Small intestine (tissue), 7 donors: ENCODE measurements at regions not wholly inside any gene's neighbourhood (a gene's known extent, or its start where the extent isn't known, plus 50 kb on each side); places are given as distances from the start of the nearest gene placed in this dataset.

Experiments
- DNase-seq, 2 donors: peaks; one replicate each; pipeline versions ENCODE4 v3.0.0 to v3.0.0-alpha.2; 2013
- FAIRE-seq: peaks from 2 replicates; lab custom pipeline; 2012; peaks lifted over from hg19 to GRCh38; lab: Jason Lieb, UNC
- H3K27ac ChIP-seq, 3 donors: one replicate each; pipeline ENCODE4 v1.5.1; 2013; ENCODE audit warnings: low read length in 2 of 3, mild to moderate bottlenecking in 2 of 3, control low read depth in 1 of 3, inconsistent platforms in 1 of 3, low read depth in 1 of 3, moderate library complexity in 1 of 3
- H3K27me3 ChIP-seq, 3 donors: one replicate each; pipeline ENCODE4 v1.6.1; 2013; ENCODE audit warnings: low read length in 3 of 3, inconsistent platforms in 1 of 3; ENCODE audit not compliant: control insufficient read depth in 3 of 3, insufficient read depth in 3 of 3
- H3K36me3 ChIP-seq, 3 donors: one replicate each; pipeline ENCODE4 v1.6.1; 2013; ENCODE audit warnings: low read length in 3 of 3, inconsistent platforms in 1 of 3, low read depth in 1 of 3, mild to moderate bottlenecking in 1 of 3, moderate library complexity in 1 of 3; ENCODE audit not compliant: control insufficient read depth in 3 of 3, insufficient read depth in 2 of 3
- H3K4me1 ChIP-seq, 3 donors: one replicate each; pipeline ENCODE4 v1.6.1; 2013; ENCODE audit warnings: low read length in 2 of 3, inconsistent platforms in 1 of 3, low read depth in 1 of 3, mild to moderate bottlenecking in 1 of 3, moderate library complexity in 1 of 3; ENCODE audit not compliant: control insufficient read depth in 3 of 3, insufficient read depth in 2 of 3
- H3K4me3 ChIP-seq, 3 donors: one replicate each; pipeline ENCODE4 v1.5.1; 2013; ENCODE audit warnings: low read length in 3 of 3, control low read depth in 1 of 3, inconsistent platforms in 1 of 3, low read depth in 1 of 3, mild to moderate bottlenecking in 1 of 3, moderate library complexity in 1 of 3
- H3K9me3 ChIP-seq, 2 donors: one replicate each; pipeline ENCODE4 v1.6.1; 2013; ENCODE audit warnings: low read depth in 1 of 2, low read length in 1 of 2; ENCODE audit not compliant: control insufficient read depth in 2 of 2, insufficient read depth in 1 of 2
- WGBS, 3 donors: extraction: QIAGEN DNeasy Blood & Tissue Kit; methylation state at CpG; one replicate each; pipeline ENCODE4 v1.1.7; 2013; 5-methylcytosine and 5-hydroxymethylcytosine counted together
- donor health status: healthy with polysubstance abuse.
- donor health status: control.
- donor health status: control.
- donor health status: Bipolar disorder and iron deficiency.
- donor health status: healthy.

DNA sequence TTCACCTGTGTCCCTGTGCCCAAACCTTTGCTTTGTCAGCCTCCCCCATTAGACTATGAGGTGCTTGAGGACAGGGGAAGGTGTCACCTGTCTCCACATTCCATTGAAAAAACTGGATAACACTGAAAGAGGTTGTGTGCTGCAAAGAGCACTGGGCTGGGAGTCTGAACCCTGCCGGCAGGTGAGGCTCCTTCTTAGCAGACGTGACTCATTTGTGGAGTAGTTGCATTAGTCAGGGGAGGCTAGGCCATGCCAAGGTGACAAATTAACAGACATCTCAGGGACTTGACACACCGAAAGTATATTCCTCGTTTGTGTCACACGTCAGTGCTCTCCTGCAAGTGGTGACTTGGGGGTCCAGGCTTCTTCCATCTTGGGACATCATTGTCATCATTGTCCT lies 95.9 kb upstream of the STX18 start:
- Histone ChIP-seq H3K27me3 (no peaks in the 10 kb centered on the region), H3K36me3 (no peaks in the 10 kb centered on the region), H3K4me1 (no peaks in the 10 kb centered on the region), H3K27ac (no peak overlapping the region), H3K4me3 (no peak overlapping the region), H3K9me3 (no peaks in the 10 kb centered on the region)
- no peak for FAIRE-seq
- DNase-seq = no peak
- WGBS, 3 donors = 78 to 83% (median 80%) methylated on average over 5 of the region's 5 CpGs

DNA sequence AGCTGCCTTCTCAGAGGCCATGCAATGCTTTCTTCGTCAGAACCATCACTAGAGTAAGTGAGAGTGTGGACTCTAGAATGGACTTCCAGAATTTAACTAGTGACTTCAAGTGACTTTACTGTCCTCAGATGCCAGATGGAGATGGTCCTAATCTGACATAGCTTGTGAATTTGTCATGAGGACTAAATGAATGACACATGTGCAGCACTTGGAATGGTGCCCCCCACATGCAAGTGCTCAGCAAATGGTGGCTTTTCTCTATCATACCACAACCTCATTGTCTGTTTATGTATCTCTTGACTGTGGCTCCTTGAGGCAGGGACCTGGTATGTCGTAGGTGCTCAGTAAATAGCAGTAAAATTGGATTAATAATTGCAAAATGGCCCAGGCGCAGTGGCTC lies 91.6 kb upstream of the STX18 start:
- no peak overlapping the region for H3K4me3 ChIP-seq
- FAIRE-seq = no peak
- H3K9me3 ChIP-seq = peaks cover 0 to 3% of the 10 kb centered on the region in 2 donors
- DNase-seq = no peak
- no peaks in the 10 kb centered on the region for H3K27me3 ChIP-seq
- H3K36me3 ChIP-seq = no peaks in the 10 kb centered on the region
- no peaks in the 10 kb centered on the region for H3K4me1 ChIP-seq
- H3K27ac ChIP-seq = no peak overlapping the region
- 90 to 95% (median 91%) methylated on average over 3 of the region's 3 CpGs for WGBS, 3 donors

DNA sequence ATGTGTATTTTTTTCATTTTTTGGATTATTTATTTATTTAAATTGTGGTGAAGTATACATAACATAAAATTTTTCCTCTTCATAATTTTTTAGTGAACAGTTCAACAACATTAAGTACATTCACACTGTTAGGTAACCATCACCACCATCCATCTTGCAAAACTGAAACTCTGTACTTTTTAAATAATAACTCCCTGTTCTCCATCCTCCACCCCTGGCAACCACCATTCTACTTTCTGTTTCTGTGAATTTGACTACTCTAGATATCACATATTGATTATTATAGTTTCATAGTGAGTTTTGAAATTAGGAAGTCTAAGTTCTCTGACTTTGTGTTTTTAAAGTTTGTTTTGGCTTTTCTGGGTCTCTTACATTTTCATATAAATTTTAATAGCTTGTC lies 89.3 kb upstream of the STX18 start:
- FAIRE-seq = no peak
- H3K27ac ChIP-seq = no peak overlapping the region
- H3K4me1 ChIP-seq = no peaks in the 10 kb centered on the region
- H3K4me3 ChIP-seq = no peak overlapping the region
- DNase-seq = no peak
- H3K9me3 ChIP-seq = peaks cover 0 to 3% of the 10 kb centered on the region in 2 donors
- H3K27me3 ChIP-seq = no peaks in the 10 kb centered on the region
- H3K36me3 ChIP-seq = no peaks in the 10 kb centered on the region

DNA sequence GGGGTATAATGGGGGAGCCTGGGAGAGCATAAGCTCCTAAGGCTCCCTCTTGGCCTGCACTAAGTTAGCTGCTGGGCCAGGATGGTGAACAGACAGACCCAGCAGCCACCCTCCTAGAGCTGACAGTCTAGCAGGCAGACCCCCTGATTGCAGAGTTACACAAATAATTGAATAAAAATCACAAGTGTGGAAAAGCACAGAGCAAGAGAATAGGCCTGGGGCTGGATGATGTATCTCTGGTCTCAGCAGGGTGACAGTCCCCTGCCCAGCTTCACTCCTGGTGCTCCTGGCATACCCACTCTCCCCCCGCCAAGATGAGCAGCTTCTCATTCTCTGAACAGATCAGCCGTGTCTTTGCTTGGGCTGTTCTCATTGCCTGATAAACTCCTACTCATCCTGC lies 86.1 kb upstream of the STX18 start:
- no peaks in the 10 kb centered on the region for H3K27me3 ChIP-seq
- DNase-seq (no peak), FAIRE-seq (no peak)
- WGBS, 3 donors = 90 to 93% (median 93%) methylated on average over 2 of the region's 2 CpGs
- no peaks in the 10 kb centered on the region for H3K36me3 ChIP-seq
- H3K9me3 ChIP-seq = peaks cover 0 to 3% of the 10 kb centered on the region in 2 donors
- H3K4me3 ChIP-seq = no peak overlapping the region
- no peak overlapping the region for H3K27ac ChIP-seq
- no peaks in the 10 kb centered on the region for H3K4me1 ChIP-seq

DNA sequence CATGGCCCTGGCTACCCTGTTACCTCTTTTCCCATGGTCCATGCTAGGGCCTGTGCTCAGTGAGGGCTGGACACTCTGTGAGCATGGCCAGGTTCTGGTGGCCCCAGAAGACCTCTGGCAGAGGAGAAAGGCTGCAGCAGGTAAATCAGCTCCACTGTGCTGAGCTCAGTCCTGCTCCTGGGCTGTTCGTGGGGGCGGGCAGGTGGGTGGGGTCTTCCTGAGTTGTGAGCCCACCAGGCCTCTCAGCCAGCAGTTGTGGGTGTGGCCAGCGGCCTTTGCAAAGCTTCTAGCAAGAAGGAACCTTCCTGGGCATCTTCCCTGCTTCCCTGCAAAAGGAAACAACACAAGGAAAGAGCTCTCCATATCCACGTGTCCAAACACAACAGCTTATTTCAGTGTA lies 85.3 kb upstream of the STX18 start:
- 75 to 79% (median 78%) methylated on average over 4 of the region's 4 CpGs for WGBS, 3 donors
- Histone ChIP-seq H3K27ac (no peak overlapping the region), H3K36me3 (no peaks in the 10 kb centered on the region), H3K4me1 (no peaks in the 10 kb centered on the region), H3K27me3 (no peaks in the 10 kb centered on the region), H3K9me3 (peaks cover 0 to 3% of the 10 kb centered on the region in 2 donors), H3K4me3 (no peak overlapping the region)
- DNase-seq (no peak), FAIRE-seq (no peak)

DNA sequence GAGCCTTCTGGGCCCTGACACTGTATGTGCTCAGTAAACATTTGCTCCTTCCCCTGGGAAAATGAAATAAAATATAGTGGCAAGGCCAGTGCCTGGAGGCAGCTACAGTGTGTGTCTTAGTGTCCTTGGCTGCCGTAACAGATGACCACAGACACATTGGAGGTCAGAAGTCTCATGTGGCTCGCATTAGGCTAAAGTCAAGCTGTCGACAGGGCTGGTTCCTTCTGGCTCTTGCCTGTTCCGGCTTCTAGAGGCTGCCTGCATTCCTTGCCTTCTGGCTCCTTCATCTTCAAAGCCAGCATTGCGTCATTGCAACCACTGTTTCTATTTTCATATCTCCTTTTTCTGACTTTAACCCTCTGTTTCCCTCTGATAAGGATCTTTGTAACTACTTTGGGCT lies 83.6 kb upstream of the STX18 start:
- no peaks in the 10 kb centered on the region for H3K4me1 ChIP-seq
- H3K9me3 ChIP-seq = peaks cover 0 to 9% of the 10 kb centered on the region in 2 donors
- no peak overlapping the region for H3K27ac ChIP-seq
- FAIRE-seq (no peak), DNase-seq (no peak)
- H3K4me3 ChIP-seq = no peak overlapping the region
- WGBS, 3 donors = 72 to 91% (median 87%) methylated on average over 5 of the region's 5 CpGs
- H3K36me3 ChIP-seq = peaks cover 0 to 2% (median 0%) of the 10 kb centered on the region in 3 donors
- no peaks in the 10 kb centered on the region for H3K27me3 ChIP-seq

DNA sequence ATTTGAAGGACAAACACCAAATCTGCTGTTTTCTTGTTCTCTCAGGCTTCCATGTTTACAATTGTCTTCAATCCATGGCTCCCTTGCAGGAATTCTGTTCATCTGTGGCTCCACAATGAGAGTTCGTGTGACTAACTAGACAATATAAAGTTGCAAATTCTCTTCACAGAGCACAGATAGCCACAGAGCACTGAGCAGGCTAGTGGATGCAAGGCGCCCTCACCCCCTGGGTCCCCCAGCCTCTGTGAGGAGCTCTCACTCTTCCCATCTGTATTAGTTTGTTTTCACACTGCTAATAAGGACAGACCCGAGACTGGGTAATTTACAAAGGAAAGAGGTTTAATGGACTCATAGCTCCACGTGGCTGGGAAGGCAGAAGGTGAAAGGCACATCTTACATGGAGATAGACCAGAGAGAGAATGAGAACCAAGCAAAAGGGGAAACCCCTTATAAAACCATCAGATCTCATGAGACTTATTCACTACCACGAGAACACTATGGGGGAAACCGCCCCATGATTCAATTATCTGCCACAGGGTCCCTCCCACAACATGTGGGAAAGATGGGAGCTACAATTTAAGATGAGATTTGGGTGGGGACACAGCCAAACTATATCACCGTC lies 82.5 kb upstream of the STX18 start:
- H3K27ac ChIP-seq = no peak overlapping the region
- H3K27me3 ChIP-seq = no peaks in the 10 kb centered on the region
- H3K36me3 ChIP-seq = peaks cover 0 to 2% (median 0%) of the 10 kb centered on the region in 3 donors
- peaks cover 0 to 6% of the 10 kb centered on the region in 2 donors for H3K9me3 ChIP-seq
- no peaks in the 10 kb centered on the region for H3K4me1 ChIP-seq
- no peak for DNase-seq
- no peak overlapping the region for H3K4me3 ChIP-seq
- WGBS, 3 donors = 79 to 86% (median 82%) methylated on average over 7 of the region's 7 CpGs
- FAIRE-seq = no peak

DNA sequence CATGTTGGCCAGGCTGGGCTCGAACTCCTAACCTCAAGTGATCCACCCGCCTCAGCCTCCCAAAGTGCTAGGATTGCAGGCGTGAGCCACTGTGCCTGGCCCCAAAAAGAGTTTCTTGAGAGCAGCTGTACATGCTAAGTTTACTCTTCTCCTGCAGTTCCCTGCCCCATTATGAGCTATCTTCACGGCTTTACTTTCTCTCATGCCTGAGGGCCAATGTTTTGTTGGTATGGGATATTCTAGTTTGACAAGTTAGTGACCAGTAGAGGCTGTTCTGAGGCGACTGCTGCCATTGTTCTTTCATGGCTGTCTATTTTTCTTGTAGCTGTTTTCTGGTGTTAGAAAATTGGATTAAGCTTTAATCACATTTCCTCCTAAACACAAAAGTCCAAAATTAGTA lies 78.0 kb upstream of the STX18 start:
- FAIRE-seq = no peak
- no peaks in the 10 kb centered on the region for H3K27me3 ChIP-seq
- H3K27ac ChIP-seq = no peak overlapping the region
- peaks cover 0 to 2% (median 0%) of the 10 kb centered on the region in 3 donors for H3K36me3 ChIP-seq
- peaks cover 0 to 6% of the 10 kb centered on the region in 2 donors for H3K9me3 ChIP-seq
- WGBS, 3 donors = 86 to 96% (median 91%) methylated on average over 5 of the region's 5 CpGs
- no peaks in the 10 kb centered on the region for H3K4me1 ChIP-seq
- DNase-seq = no peak
- H3K4me3 ChIP-seq = no peak overlapping the region

DNA sequence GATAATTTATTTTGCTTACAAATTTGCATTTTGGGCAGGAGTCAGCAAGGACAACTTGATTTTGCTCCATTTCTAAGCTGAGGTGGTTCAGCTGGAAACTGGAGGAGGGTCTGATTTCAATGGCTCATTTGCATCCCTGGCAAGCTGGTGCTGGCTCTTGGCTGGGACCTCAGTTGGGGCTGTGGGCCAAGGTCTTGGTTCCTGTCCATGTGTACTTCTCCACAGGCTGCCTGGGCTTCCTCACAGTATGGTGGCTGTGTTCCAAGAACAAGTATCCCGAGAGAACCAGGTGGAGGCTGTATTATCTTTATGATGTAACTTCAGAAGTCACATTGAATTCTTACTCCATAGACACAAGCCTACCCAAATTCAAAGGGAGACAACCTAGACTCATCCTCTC lies 77.0 kb upstream of the STX18 start:
- Histone ChIP-seq H3K4me1 (no peaks in the 10 kb centered on the region), H3K4me3 (no peak overlapping the region), H3K9me3 (peaks cover 0 to 6% of the 10 kb centered on the region in 2 donors), H3K27ac (no peak overlapping the region), H3K27me3 (no peaks in the 10 kb centered on the region), H3K36me3 (peaks cover 0 to 2% (median 0%) of the 10 kb centered on the region in 3 donors)
- DNase-seq = no peak
- no peak for FAIRE-seq
- WGBS, 3 donors = 73 to 82% (median 79%) methylated on average over 1 of the region's 1 CpG
